GM18861 (cell line): ENCODE measurements at regions not wholly inside any gene's neighbourhood (a gene's known extent, or its start where the extent isn't known, plus 50 kb on each side); places are given as distances from the start of the nearest gene placed in this dataset.

Source experiments
- ATAC-seq: cut with Tn5 transposase; IDR thresholded peaks from one replicate; pipeline ENCODE4 v1.9.1; 2021; ENCODE audit not compliant: unreplicated experiment

- no peak for ATAC-seq
Measured at GRCh38 chr12:78580296-78580695, 284.3 kb upstream of the SYT1 start.

GRCh38 chr12:78584695-78585094 lies 279.9 kb upstream of the SYT1 start:
- no peak for ATAC-seq

- ATAC-seq, result no peak
Measured at GRCh38 chr12:78585132-78585531, 279.4 kb upstream of the SYT1 start.

GRCh38 chr12:78586790-78587189 lies 277.8 kb upstream of the SYT1 start:
- ATAC-seq, result no peak

- no peak for ATAC-seq
Measured at GRCh38 chr12:78599366-78599765, 265.2 kb upstream of the SYT1 start.

- ATAC-seq, result no peak
Measured at GRCh38 chr12:78600541-78600940, 264.0 kb upstream of the SYT1 start.

- no peak for ATAC-seq
Measured at GRCh38 chr12:78611504-78611903, 253.1 kb upstream of the SYT1 start.

- no peak for ATAC-seq
Measured at GRCh38 chr12:78612190-78612589, 252.4 kb upstream of the SYT1 start.

- no peak for ATAC-seq
Measured at GRCh38 chr12:78617683-78618082, 246.9 kb upstream of the SYT1 start.

GRCh38 chr12:78622529-78623195 lies 241.9 kb upstream of the SYT1 start:
- ATAC-seq, result no peak

- ATAC-seq, result no peak
Measured at GRCh38 chr12:78628491-78629100, 236.0 kb upstream of the SYT1 start.

GRCh38 chr12:78636231-78636855 lies 228.2 kb upstream of the SYT1 start:
- no peak for ATAC-seq

- no peak for ATAC-seq
Measured at GRCh38 chr12:78641837-78642423, 222.6 kb upstream of the SYT1 start.

- no peak for ATAC-seq
Measured at GRCh38 chr12:78645956-78646355, 218.6 kb upstream of the SYT1 start.

- ATAC-seq, result no peak
Measured at GRCh38 chr12:78651755-78652154, 212.8 kb upstream of the SYT1 start.

- no peak for ATAC-seq
Measured at GRCh38 chr12:78666584-78666983, 198.0 kb upstream of the SYT1 start.

GRCh38 chr12:78671295-78671694 lies 193.3 kb upstream of the SYT1 start:
- no peak for ATAC-seq

- no peak for ATAC-seq
Measured at GRCh38 chr12:78672033-78672432, 192.5 kb upstream of the SYT1 start.

- no peak for ATAC-seq
Measured at GRCh38 chr12:78674311-78675090, 190.1 kb upstream of the SYT1 start.

- no peak for ATAC-seq
Measured at GRCh38 chr12:78680596-78680995, 184.0 kb upstream of the SYT1 start.

GRCh38 chr12:78683031-78683430 lies 181.5 kb upstream of the SYT1 start:
- ATAC-seq, result no peak
